H9 (cell line): ENCODE measurements at regions not wholly inside any gene's neighbourhood (a gene's known extent, or its start where the extent isn't known, plus 50 kb on each side); places are given as distances from the start of the nearest gene placed in this dataset.

ENCODE experiments used
- DNase-seq: peaks from one replicate; pipeline ENCODE4 v3.0.0-alpha.2; 2017
- H2AFZ ChIP-seq: one replicate; pipeline ENCODE4 v1.6.1; 2013; ENCODE audit warnings: mild to moderate bottlenecking, low read length, control low read depth, moderate library complexity
- H2AK5ac ChIP-seq: 2 replicates; pipeline ENCODE4 v1.6.1; 2013; ENCODE audit warnings: low read length, control low read depth, mixed read lengths; ENCODE audit not compliant: insufficient read length
- H2BK120ac ChIP-seq: one replicate; pipeline ENCODE4 v1.6.1; 2013; ENCODE audit warnings: low read depth, mild to moderate bottlenecking, low read length, control low read depth, inconsistent platforms; ENCODE audit not compliant: poor library complexity, severe bottlenecking
- H2BK12ac ChIP-seq: 2 replicates; pipeline ENCODE4 v1.6.1; 2013; ENCODE audit warnings: low read length, control low read depth, mixed read lengths, low read depth; ENCODE audit not compliant: insufficient read length
- H2BK15ac ChIP-seq: 2 replicates; pipeline ENCODE4 v1.6.1; 2013; ENCODE audit warnings: low read depth, low read length, control low read depth
- H2BK20ac ChIP-seq: one replicate; pipeline ENCODE4 v1.6.1; 2013; ENCODE audit warnings: low read depth, mild to moderate bottlenecking, low read length, control low read depth, inconsistent platforms; ENCODE audit not compliant: poor library complexity, severe bottlenecking
- H2BK5ac ChIP-seq: 2 replicates; pipeline ENCODE4 v1.6.1; 2013; ENCODE audit warnings: low read length, control low read depth, mixed read lengths; ENCODE audit not compliant: insufficient read length
- H3K14ac ChIP-seq: 2 replicates; pipeline ENCODE4 v1.6.1; 2013; ENCODE audit warnings: low read length, control low read depth; ENCODE audit not compliant: insufficient read depth
- H3K18ac ChIP-seq: 2 replicates; pipeline ENCODE4 v1.6.1; 2013; ENCODE audit warnings: low read depth, mild to moderate bottlenecking, mixed read lengths, low read length, control low read depth; ENCODE audit not compliant: insufficient read length
- H3K23ac ChIP-seq: 2 replicates; pipeline ENCODE4 v1.6.1; 2013; ENCODE audit warnings: low read length, control low read depth, mixed read lengths, low read depth; ENCODE audit not compliant: insufficient read length
- H3K23me2 ChIP-seq: 2 replicates; pipeline ENCODE4 v1.6.1; 2013; ENCODE audit warnings: low read depth, mild to moderate bottlenecking, mixed read lengths, low read length, control low read depth; ENCODE audit not compliant: insufficient read length, poor library complexity, severe bottlenecking
- H3K27ac ChIP-seq: 2 replicates; pipeline ENCODE4 v1.5.1; 2013; ENCODE audit warnings: low read length, control low read depth, mixed read lengths, low read depth; ENCODE audit not compliant: insufficient read length
- H3K27me3 ChIP-seq: 2 replicates; pipeline ENCODE4 v1.6.1; 2013; ENCODE audit warnings: low read length, control low read depth, inconsistent platforms; ENCODE audit not compliant: insufficient read depth
- H3K4ac ChIP-seq: 2 replicates; pipeline ENCODE4 v1.6.1; 2013; ENCODE audit warnings: low read depth, mild to moderate bottlenecking, control low read depth, inconsistent platforms, low read length, moderate library complexity
- H3K4me1 ChIP-seq: 2 replicates; pipeline ENCODE4 v1.6.1; 2013; ENCODE audit warnings: low read length, control low read depth, inconsistent platforms; ENCODE audit not compliant: insufficient read depth
- H3K4me2 ChIP-seq: 2 replicates; pipeline ENCODE4 v1.6.1; 2013; ENCODE audit warnings: low read length, control low read depth, mixed read lengths; ENCODE audit not compliant: insufficient read length, insufficient read depth
- H3K56ac ChIP-seq: 2 replicates; pipeline ENCODE4 v1.6.1; 2013; ENCODE audit warnings: low read depth, mild to moderate bottlenecking, mixed read lengths, low read length, control low read depth; ENCODE audit not compliant: insufficient read length
- H3K79me1 ChIP-seq: 2 replicates; pipeline ENCODE4 v1.6.1; 2013; ENCODE audit warnings: low read depth, mild to moderate bottlenecking, moderate library complexity, low read length, control low read depth, inconsistent platforms; ENCODE audit not compliant: insufficient read depth, poor library complexity, severe bottlenecking
- H3K79me2 ChIP-seq: 2 replicates; pipeline ENCODE4 v1.6.1; 2013; ENCODE audit warnings: low read length, control low read depth, inconsistent platforms; ENCODE audit not compliant: insufficient read depth
- H3K9ac ChIP-seq: 2 replicates; pipeline ENCODE4 v1.6.1; 2013; ENCODE audit warnings: low read length, control low read depth, mixed read lengths; ENCODE audit not compliant: insufficient read length; ENCODE audit errors: extremely low read depth
- H3K9me3 ChIP-seq: one replicate; pipeline ENCODE4 v1.6.1; 2013; ENCODE audit warnings: low read depth, low read length, inconsistent platforms; ENCODE audit not compliant: control insufficient read depth
- H3T11ph ChIP-seq: one replicate; pipeline ENCODE4 v1.6.1; 2013; ENCODE audit warnings: mild to moderate bottlenecking, low read length, control low read depth, inconsistent platforms
- H4K20me1 ChIP-seq: one replicate; pipeline ENCODE4 v1.6.1; 2013; ENCODE audit not compliant: control insufficient read depth, insufficient read length, insufficient read depth
- H4K5ac ChIP-seq: 2 replicates; pipeline ENCODE4 v1.6.1; 2013; ENCODE audit warnings: low read depth, mild to moderate bottlenecking, mixed read lengths, low read length, control low read depth; ENCODE audit not compliant: insufficient read length
- H4K8ac ChIP-seq: replicated peaks from 2 replicates; pipeline ENCODE4 v1.6.1; 2013; ENCODE audit warnings: low read length, control low read depth, mixed read lengths, low read depth; ENCODE audit not compliant: insufficient read length
- H4K91ac ChIP-seq: 2 replicates; pipeline ENCODE4 v1.6.1; 2013; ENCODE audit warnings: low read depth, mild to moderate bottlenecking, moderate library complexity, mixed read lengths, low read length, control low read depth; ENCODE audit not compliant: insufficient read length
- H3K27ac Mint-ChIP-seq, 3 experiments: 2 replicates in 2 of 3; 3 replicates in 1 of 3; pipeline ENCODE4 v1.8.0; 2020 to 2021; ENCODE audit warnings: mixed read lengths in 3 of 3, mild to moderate bottlenecking in 1 of 3, moderate library complexity in 1 of 3
- H3K27me3 Mint-ChIP-seq: 2 replicates; pipeline ENCODE4 v1.8.0; 2021; ENCODE audit warnings: low read depth, mild to moderate bottlenecking, moderate library complexity, mixed read lengths
- H3K36me3 Mint-ChIP-seq, 3 experiments: 2 replicates in 2 of 3; 3 replicates in 1 of 3; pipeline ENCODE4 v1.8.0; 2020 to 2021; ENCODE audit warnings: low read depth in 3 of 3, mixed read lengths in 3 of 3; ENCODE audit not compliant: insufficient read depth in 1 of 3
- H3K4me1 Mint-ChIP-seq, 2 experiments: 2 replicates each; pipeline ENCODE4 v1.8.0; 2020; ENCODE audit warnings: mixed read lengths in 2 of 2
- H3K4me3 Mint-ChIP-seq, 2 experiments: 2 replicates in 1 of 2; 3 replicates in 1 of 2; pipeline ENCODE4 v1.8.0; 2020 to 2021; ENCODE audit warnings: mild to moderate bottlenecking in 2 of 2, mixed read lengths in 2 of 2, moderate library complexity in 1 of 2
- H3K9me3 Mint-ChIP-seq, 2 experiments: 2 replicates in 1 of 2; 3 replicates in 1 of 2; pipeline ENCODE4 v1.8.0; 2020; ENCODE audit warnings: mild to moderate bottlenecking in 2 of 2, mixed read lengths in 2 of 2, moderate library complexity in 1 of 2
- CTCF ChIP-seq: fragments of 200-600 bp; sonication (generic); conservative IDR thresholded peaks from 3 replicates; pipeline ENCODE4 v1.8.0; 2021; ENCODE audit warnings: antibody characterized with exemption, mild to moderate bottlenecking
- WGBS: extraction: QIAGEN DNeasy Blood & Tissue Kit; methylation state at CpG from one replicate; pipeline ENCODE4 v1.1.7; 2013; ENCODE audit warnings: missing lambda C conversion rate, low lambda C conversion rate, mixed read lengths; ENCODE audit not compliant: insufficient read length; ENCODE audit errors: extremely low coverage; 5-methylcytosine and 5-hydroxymethylcytosine counted together

- no peak overlapping the region for H2BK120ac ChIP-seq
- H3K18ac ChIP-seq = no peak overlapping the region
- no CpG with 5 or more reads among the region's 4 CpGs for WGBS
- H2BK12ac ChIP-seq = no peak overlapping the region
- no peak overlapping the region for H2BK5ac ChIP-seq
- H2AK5ac ChIP-seq = no peak overlapping the region
- DNase-seq = no peak
- no peaks in the 10 kb centered on the region for H4K20me1 ChIP-seq
- no peak overlapping the region for H4K91ac ChIP-seq
- H3T11ph ChIP-seq = no peak overlapping the region
- no peak overlapping the region for H4K8ac ChIP-seq
- no peak overlapping the region for H3K56ac ChIP-seq
- peaks cover 4% of the 10 kb centered on the region; the same call in 1 of the 2 replicates for H3K4me1 ChIP-seq
- no peaks in the 10 kb centered on the region for H3K79me1 ChIP-seq
- Mint-ChIP-seq H3K4me1 (peaks cover 13 to 14% of the 10 kb centered on the region in 2 experiments), H3K4me3 (no peak overlapping the region), H3K36me3 (peaks cover 0 to 4% (median 0%) of the 10 kb centered on the region in 3 experiments; a peak in 1 of 7 replicates), H3K27ac (no peak overlapping the region), H3K9me3 (no peaks in the 10 kb centered on the region), H3K27me3 (peaks cover 22% of the 10 kb centered on the region)
- H3K4ac ChIP-seq = no peak overlapping the region
- no peaks in the 10 kb centered on the region for H3K23me2 ChIP-seq
- H3K9ac ChIP-seq = no peak overlapping the region
- no peak for TF ChIP-seq CTCF
- H3K27me3 ChIP-seq = no peaks in the 10 kb centered on the region
- H2BK15ac ChIP-seq = no peak overlapping the region
- no peak overlapping the region for H3K4me2 ChIP-seq
- no peak overlapping the region for H2AFZ ChIP-seq
- H3K27ac ChIP-seq = no peak overlapping the region
- no peaks in the 10 kb centered on the region for H3K79me2 ChIP-seq
- H3K9me3 ChIP-seq = no peaks in the 10 kb centered on the region
- no peak overlapping the region for H3K23ac ChIP-seq
- no peak overlapping the region for H3K14ac ChIP-seq
- H4K5ac ChIP-seq = no peak overlapping the region
- no peak overlapping the region for H2BK20ac ChIP-seq
Measured at GRCh38 chr4:4680243-4680642, 138.4 kb upstream of the STX18 start.
